H1 (cell line): ENCODE measurements at regions not wholly inside any gene's neighbourhood (a gene's known extent, or its start where the extent isn't known, plus 50 kb on each side); places are given as distances from the start of the nearest gene placed in this dataset.

Experiments
- CTCF ChIA-PET: fragments of 300-600 bp; sonication (Branson Sonifier 250); formaldehyde crosslinking; loops from one replicate; lab custom pipeline; 2021; ENCODE audit not compliant: partially characterized antibody; lab: Charles Lee
- POLR2A ChIA-PET: fragments of 300-600 bp; sonication (Branson Sonifier 250); formaldehyde crosslinking; loops from one replicate; lab custom pipeline; 2021; ENCODE audit warnings: inconsistent platforms; ENCODE audit not compliant: partially characterized antibody; lab: Charles Lee
- DNase-seq, 2 experiments: peaks; one replicate each; pipeline versions ENCODE4 v3.0.0 to v3.0.0-alpha.2; 2010 to 2022; ENCODE audit warnings: low spot score in 2 of 2, low read depth in 1 of 2, mixed read lengths in 1 of 2
- FAIRE-seq: peaks from 2 replicates; lab custom pipeline; 2011; peaks lifted over from hg19 to GRCh38; lab: Jason Lieb, UNC
- H2AFZ ChIP-seq: 2 replicates; pipeline ENCODE4 v1.8.1; 2012; ENCODE audit warnings: low read length, inconsistent platforms
- H2AK5ac ChIP-seq: 2 replicates; pipeline ENCODE4 v1.6.1; 2013; ENCODE audit warnings: low read depth, low read length
- H2BK120ac ChIP-seq: replicated peaks from 2 replicates; pipeline ENCODE3; 2013; ENCODE audit warnings: low read depth, low read length, inconsistent platforms
- H2BK12ac ChIP-seq: 2 replicates; pipeline ENCODE4 v1.6.1; 2013; ENCODE audit warnings: low read depth, low read length
- H2BK15ac ChIP-seq: 2 replicates; pipeline ENCODE4 v1.6.1; 2013; ENCODE audit warnings: low read length
- H2BK20ac ChIP-seq: 2 replicates; pipeline ENCODE4 v1.6.1; 2013; ENCODE audit warnings: low read length
- H2BK5ac ChIP-seq: 2 replicates; pipeline ENCODE4 v1.6.1; 2013; ENCODE audit warnings: low read depth, low read length
- H3K14ac ChIP-seq: 2 replicates; pipeline ENCODE4 v1.6.1; 2013; ENCODE audit warnings: inconsistent platforms; ENCODE audit not compliant: insufficient read length
- H3K18ac ChIP-seq: 2 replicates; pipeline ENCODE4 v1.6.1; 2013; ENCODE audit warnings: low read length; ENCODE audit errors: extremely low read depth
- H3K23ac ChIP-seq: 2 replicates; pipeline ENCODE4 v1.6.1; 2013; ENCODE audit warnings: inconsistent platforms; ENCODE audit not compliant: insufficient read length
- H3K23me2 ChIP-seq: 2 replicates; pipeline ENCODE4 v1.6.1; 2013; ENCODE audit warnings: low read depth, low read length
- H3K27ac ChIP-seq: 2 replicates; pipeline ENCODE4 v1.6.1; 2011; ENCODE audit warnings: low read depth, low read length, inconsistent platforms
- H3K27me3 ChIP-seq, 4 experiments: replicated peaks in 1 of 4; 1 replicate in 1 of 4; 2 replicates in 3 of 4; pipeline versions ENCODE4 v1.6.1 to v1.8.1; 2011 to 2013; ENCODE audit warnings: low read length in 3 of 4, mild to moderate bottlenecking in 3 of 4, inconsistent platforms in 2 of 4, mixed read lengths in 2 of 4, moderate library complexity in 1 of 4; ENCODE audit not compliant: control insufficient read depth in 3 of 4, insufficient read depth in 3 of 4; ENCODE audit errors: extremely low read depth in 1 of 4
- H3K36me3 ChIP-seq, 4 experiments: 2 replicates each; pipeline versions ENCODE4 v1.6.1 to v1.8.1; 2011 to 2013; ENCODE audit warnings: mild to moderate bottlenecking in 4 of 4, low read length in 3 of 4, moderate library complexity in 2 of 4, control low read depth in 1 of 4, inconsistent platforms in 1 of 4; ENCODE audit not compliant: insufficient read depth in 4 of 4, control insufficient read depth in 2 of 4
- H3K4ac ChIP-seq: replicated peaks from 2 replicates; pipeline ENCODE3; 2013; ENCODE audit warnings: low read length, low read depth, mixed read lengths, inconsistent platforms; ENCODE audit not compliant: insufficient read length
- H3K4me1 ChIP-seq, 4 experiments: replicated peaks in 1 of 4; 1 replicate in 1 of 4; 2 replicates in 3 of 4; pipeline versions ENCODE4 v1.6.1 to v1.8.1; 2011 to 2013; ENCODE audit warnings: low read length in 3 of 4, inconsistent platforms in 2 of 4, mixed read lengths in 1 of 4; ENCODE audit not compliant: insufficient read depth in 4 of 4, control insufficient read depth in 3 of 4
- H3K4me2 ChIP-seq, 2 experiments: 2 replicates each; pipeline versions ENCODE4 v1.6.1 to v1.8.1; 2011 to 2013; ENCODE audit warnings: low read depth in 2 of 2, low read length in 2 of 2, control low read depth in 1 of 2, inconsistent platforms in 1 of 2, mild to moderate bottlenecking in 1 of 2; ENCODE audit not compliant: insufficient read depth in 1 of 2
- H3K4me3 ChIP-seq, 4 experiments: fragments of 200-600, 300-600 bp in 1 of 4; sonication (generic), shearing (Covaris generic), sonication (Bioruptor Twin) in 1 of 4; 2 replicates each; pipeline versions ENCODE4 v1.5.1 to v1.8.1; 2011 to 2016; ENCODE audit warnings: low read length in 4 of 4, low read depth in 3 of 4, control low read depth in 2 of 4, inconsistent platforms in 2 of 4, mild to moderate bottlenecking in 2 of 4, mixed read lengths in 1 of 4, moderate library complexity in 1 of 4; ENCODE audit not compliant: insufficient read depth in 2 of 4; ENCODE audit errors: extremely low read depth in 1 of 4
- H3K56ac ChIP-seq: replicated peaks from 2 replicates; pipeline ENCODE3; 2013; ENCODE audit warnings: low read depth, mild to moderate bottlenecking, mixed read lengths, low read length, inconsistent platforms; ENCODE audit not compliant: insufficient read length
- H3K79me1 ChIP-seq: 2 replicates; pipeline ENCODE4 v1.6.1; 2013; ENCODE audit warnings: low read depth, low read length, control low read depth
- H3K79me2 ChIP-seq, 2 experiments: 2 replicates each; pipeline versions ENCODE4 v1.6.1 to v1.8.1; 2012 to 2013; ENCODE audit warnings: low read length in 2 of 2, mild to moderate bottlenecking in 2 of 2, inconsistent platforms in 1 of 2; ENCODE audit not compliant: insufficient read depth in 2 of 2, control insufficient read depth in 1 of 2
- H3K9ac ChIP-seq, 4 experiments: replicated peaks in 1 of 4; 1 replicate in 1 of 4; 2 replicates in 3 of 4; pipeline versions ENCODE4 v1.6.1 to v1.8.1; 2011 to 2013; ENCODE audit warnings: low read depth in 3 of 4, low read length in 3 of 4, control low read depth in 2 of 4, mild to moderate bottlenecking in 2 of 4, moderate library complexity in 2 of 4, inconsistent platforms in 1 of 4; ENCODE audit errors: extremely low read depth in 1 of 4
- H3K9me3 ChIP-seq, 2 experiments: 2 replicates each; pipeline versions ENCODE4 v1.6.1 to v1.8.1; 2012 to 2013; ENCODE audit warnings: mild to moderate bottlenecking in 2 of 2, moderate library complexity in 2 of 2, control low read depth in 1 of 2, inconsistent platforms in 1 of 2, low read depth in 1 of 2, low read length in 1 of 2, mixed read lengths in 1 of 2; ENCODE audit not compliant: insufficient read depth in 2 of 2
- H4K20me1 ChIP-seq, 2 experiments: replicated peaks in 1 of 2; 2 replicates each; pipeline versions ENCODE3 to v1.8.1; 2011 to 2013; ENCODE audit warnings: inconsistent platforms in 2 of 2, low read length in 2 of 2, mild to moderate bottlenecking in 1 of 2; ENCODE audit not compliant: insufficient read depth in 2 of 2, control insufficient read depth in 1 of 2
- H4K5ac ChIP-seq: 2 replicates; pipeline ENCODE4 v1.6.1; 2013; ENCODE audit warnings: low read length, low read depth, mixed read lengths, inconsistent platforms; ENCODE audit not compliant: insufficient read length
- H4K8ac ChIP-seq: 2 replicates; pipeline ENCODE4 v1.8.0; 2013; ENCODE audit warnings: mild to moderate bottlenecking, moderate library complexity, low read length, inconsistent platforms; ENCODE audit not compliant: insufficient read depth; ENCODE audit errors: extremely low read depth
- H4K91ac ChIP-seq: replicated peaks from 2 replicates; pipeline ENCODE3; 2013; ENCODE audit warnings: low read length, mixed read lengths, inconsistent platforms; ENCODE audit not compliant: insufficient read length
- BRCA1 ChIP-seq: IDR thresholded peaks from 2 replicates; pipeline ENCODE4 v1.6.1; 2012; ENCODE audit warnings: low read depth, low read length, improper control_type of control experiment
- RAD21 ChIP-seq, 2 experiments: IDR thresholded peaks in 1 of 2; conservative IDR thresholded peaks in 1 of 2; 2 replicates each; pipeline ENCODE4 v1.6.1; 2011; ENCODE audit warnings: low read depth in 2 of 2, low read length in 2 of 2, improper control_type of control experiment in 1 of 2, inconsistent platforms in 1 of 2, mild to moderate bottlenecking in 1 of 2, moderate library complexity in 1 of 2
- SIRT6 ChIP-seq: IDR thresholded peaks from one replicate; pipeline ENCODE4 v1.7.1; 2012; ENCODE audit warnings: low read length, inconsistent platforms
- WGBS, 2 experiments: shearing (Covaris generic) in 1 of 2; methylation state at CpG; one replicate each; pipeline versions ENCODE4 v1.1.6 to v1.1.7; 2013 to 2015; ENCODE audit warnings: low lambda C conversion rate in 2 of 2, mixed read lengths in 2 of 2, inconsistent platforms in 1 of 2, low coverage in 1 of 2, missing lambda C conversion rate in 1 of 2; ENCODE audit not compliant: insufficient replicate concordance in 2 of 2, insufficient coverage in 1 of 2, insufficient read length in 1 of 2; ENCODE audit errors: extremely low coverage in 1 of 2, missing lambda C conversion rate in 1 of 2; 5-methylcytosine and 5-hydroxymethylcytosine counted together
- TF ChIP-seq, protein P1 (sequence below), 3 experiments: IDR thresholded peaks; 1 replicate in 2 of 3; 2 replicates in 1 of 3; pipeline versions ENCODE4 v1.5.1 to v1.6.1; 2011; ENCODE audit warnings: low read length in 3 of 3, mild to moderate bottlenecking in 3 of 3, inconsistent platforms in 2 of 3, low read depth in 1 of 3, moderate library complexity in 1 of 3; ENCODE audit not compliant: insufficient read depth in 1 of 3; ENCODE audit errors: control extremely low read depth in 1 of 3

DNA sequence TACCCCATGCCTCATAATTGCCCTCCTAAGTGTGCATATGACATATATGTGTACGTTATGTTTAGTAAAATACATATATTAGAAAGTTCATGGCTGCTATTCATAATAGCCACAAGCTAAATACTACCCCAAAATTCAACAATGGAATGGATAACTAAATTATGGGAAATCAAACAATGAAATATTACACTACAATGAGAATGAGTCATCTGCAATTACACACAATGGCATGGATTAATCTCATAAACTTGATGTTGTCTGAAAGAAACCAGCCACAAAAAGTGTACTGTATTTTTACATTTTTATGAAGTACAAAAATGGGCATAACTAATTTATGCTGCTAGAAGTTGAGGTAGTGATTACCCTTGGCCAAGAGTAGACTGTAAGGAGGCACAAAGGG, 477.0 kb downstream of the HAO1 start (continued):
- TF ChIP-seq BRCA1: no peak

DNA sequence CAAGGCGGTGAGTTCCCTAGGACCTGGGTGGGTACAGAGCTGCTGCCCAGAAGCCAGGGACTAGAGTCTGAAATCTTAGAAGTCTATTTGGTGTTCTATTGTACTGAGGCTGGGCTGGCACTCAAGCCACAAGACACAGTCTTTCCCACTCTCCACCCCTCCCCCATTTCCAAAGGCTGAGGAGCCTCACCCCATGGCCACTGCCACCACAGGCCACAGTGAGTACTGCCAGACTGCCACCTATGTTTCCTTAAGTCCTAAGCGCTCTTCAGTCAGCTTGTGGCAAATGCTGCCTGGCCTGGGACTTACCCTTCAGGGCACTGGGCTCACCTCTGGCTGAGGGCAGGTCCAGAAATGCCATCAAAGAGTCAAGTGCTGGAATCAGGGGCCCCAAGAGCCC, 469.3 kb downstream of the HAO1 start:
- H3K9me3 ChIP-seq: no peaks in the 10 kb centered on the region
- FAIRE-seq: no peak

More for the DNA sequence above, 469.3 kb downstream of the HAO1 start:
- Histone ChIP-seq H2AFZ (peak overlapping the region; percentile 81; the same call in 1 of the 2 replicates), H3K23ac (no peak overlapping the region), H3K56ac (no peak overlapping the region), H3K4me1 (no peaks in the 10 kb centered on the region), H3K23me2 (no peaks in the 10 kb centered on the region), H3K9ac (no peak overlapping the region), H3K18ac (no peak overlapping the region), H3K27me3 (no peaks in the 10 kb centered on the region), H3K36me3 (no peaks in the 10 kb centered on the region), H2BK20ac (no peak overlapping the region), H3K14ac (no peak overlapping the region), H3K4me3 (no peak overlapping the region), H4K5ac (no peak overlapping the region), H3K4me2 (no peak overlapping the region), H3K79me2 (no peaks in the 10 kb centered on the region), H3K79me1 (no peaks in the 10 kb centered on the region), H4K91ac (no peak overlapping the region), H3K4ac (no peak overlapping the region), H2BK15ac (no peak overlapping the region), H2BK120ac (no peak overlapping the region), H2BK12ac (no peak overlapping the region), H2BK5ac (no peak overlapping the region), H2AK5ac (no peak overlapping the region), H4K8ac (no peak overlapping the region), H4K20me1 (no peaks in the 10 kb centered on the region), H3K27ac (no peak overlapping the region)
- ChIA-PET CTCF (interaction anchor here (0.8 to 1.3 kb wide), 2 partner anchors 11 to 25 kb away, joined by 3 read pairs; no protein-coding TSS in a partner anchor), POLR2A (no interaction called here)
- WGBS, 2 experiments: 67% methylated on average over 2 of the region's 2 CpGs; no CpG with 5 or more reads in 1 of the 2 experiments
- TF ChIP-seq SIRT6 (no peak), RAD21 (IDR thresholded peaks at IDR 0.05 in 1 of 2, conservative IDR thresholded peaks at IDR 0.05 in 1 of 2; ENCODE audit: low read depth in 2 of 2, low read length in 2 of 2) (peak in 1 of 2 experiments; percentile 31; a peak in 1 of 4 replicates)
- TF ChIP-seq, protein P1, sequence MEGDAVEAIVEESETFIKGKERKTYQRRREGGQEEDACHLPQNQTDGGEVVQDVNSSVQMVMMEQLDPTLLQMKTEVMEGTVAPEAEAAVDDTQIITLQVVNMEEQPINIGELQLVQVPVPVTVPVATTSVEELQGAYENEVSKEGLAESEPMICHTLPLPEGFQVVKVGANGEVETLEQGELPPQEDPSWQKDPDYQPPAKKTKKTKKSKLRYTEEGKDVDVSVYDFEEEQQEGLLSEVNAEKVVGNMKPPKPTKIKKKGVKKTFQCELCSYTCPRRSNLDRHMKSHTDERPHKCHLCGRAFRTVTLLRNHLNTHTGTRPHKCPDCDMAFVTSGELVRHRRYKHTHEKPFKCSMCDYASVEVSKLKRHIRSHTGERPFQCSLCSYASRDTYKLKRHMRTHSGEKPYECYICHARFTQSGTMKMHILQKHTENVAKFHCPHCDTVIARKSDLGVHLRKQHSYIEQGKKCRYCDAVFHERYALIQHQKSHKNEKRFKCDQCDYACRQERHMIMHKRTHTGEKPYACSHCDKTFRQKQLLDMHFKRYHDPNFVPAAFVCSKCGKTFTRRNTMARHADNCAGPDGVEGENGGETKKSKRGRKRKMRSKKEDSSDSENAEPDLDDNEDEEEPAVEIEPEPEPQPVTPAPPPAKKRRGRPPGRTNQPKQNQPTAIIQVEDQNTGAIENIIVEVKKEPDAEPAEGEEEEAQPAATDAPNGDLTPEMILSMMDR (IDR thresholded peaks at IDR 0.05; ENCODE audit: control extremely low read depth in 1 of 3, insufficient read depth in 1 of 3, low read depth in 1 of 3, low read length in 3 of 3): peak; percentile 9 to 52 (median 44); a peak in 3 of 4 replicates
- no peak for DNase-seq
